HK-2 (cell line): ENCODE measurements at regions not wholly inside any gene's neighbourhood (a gene's known extent, or its start where the extent isn't known, plus 50 kb on each side); places are given as distances from the start of the nearest gene placed in this dataset.

Experiments
- DNase-seq: peaks from one replicate; pipeline ENCODE4 v3.0.0-alpha.2; 2018; ENCODE audit not compliant: unreplicated experiment

- DNase-seq: no peak
Observed at GRCh38 chr16:66265556-66266141, 100.8 kb upstream of the CDH5 start.

DNA sequence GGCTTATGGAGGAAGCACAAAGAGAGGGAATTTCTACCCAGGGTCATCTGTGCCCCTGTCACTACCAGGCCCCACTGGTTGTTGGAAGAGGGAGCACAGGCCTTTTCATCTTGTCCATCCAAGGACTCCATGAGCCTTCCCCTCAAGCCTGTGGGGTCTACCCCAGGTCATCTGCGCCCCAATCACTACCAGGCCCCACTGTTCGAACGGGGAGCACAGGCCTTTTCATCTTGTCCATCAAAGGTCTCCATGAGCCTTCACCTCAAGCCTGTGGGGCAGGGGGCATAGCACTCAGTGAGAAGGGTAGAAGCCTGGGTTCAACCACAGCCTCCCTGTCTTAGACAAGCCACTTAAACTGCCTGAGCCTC is 101.5 kb upstream of the CDH5 start:
- no peak for DNase-seq

- no peak for DNase-seq
Observed at GRCh38 chr16:66264311-66265047, 102.0 kb upstream of the CDH5 start.

DNA sequence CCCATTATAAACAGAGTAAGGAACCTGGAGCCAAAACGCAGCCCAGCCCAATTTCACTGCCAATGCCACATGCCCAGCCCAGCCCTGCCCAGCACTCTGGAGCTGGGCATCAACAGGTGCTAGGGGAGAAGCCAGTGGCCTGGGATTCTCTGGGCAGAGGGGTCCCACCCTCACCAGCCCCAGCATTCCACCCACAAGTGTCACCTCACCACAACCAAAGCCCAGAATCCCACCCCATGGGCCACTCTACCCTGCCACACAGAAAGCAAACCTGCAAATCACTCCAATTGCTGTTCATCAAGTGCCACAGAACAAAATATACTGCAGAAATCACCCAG is 102.5 kb upstream of the CDH5 start:
- DNase-seq: no peak

DNA sequence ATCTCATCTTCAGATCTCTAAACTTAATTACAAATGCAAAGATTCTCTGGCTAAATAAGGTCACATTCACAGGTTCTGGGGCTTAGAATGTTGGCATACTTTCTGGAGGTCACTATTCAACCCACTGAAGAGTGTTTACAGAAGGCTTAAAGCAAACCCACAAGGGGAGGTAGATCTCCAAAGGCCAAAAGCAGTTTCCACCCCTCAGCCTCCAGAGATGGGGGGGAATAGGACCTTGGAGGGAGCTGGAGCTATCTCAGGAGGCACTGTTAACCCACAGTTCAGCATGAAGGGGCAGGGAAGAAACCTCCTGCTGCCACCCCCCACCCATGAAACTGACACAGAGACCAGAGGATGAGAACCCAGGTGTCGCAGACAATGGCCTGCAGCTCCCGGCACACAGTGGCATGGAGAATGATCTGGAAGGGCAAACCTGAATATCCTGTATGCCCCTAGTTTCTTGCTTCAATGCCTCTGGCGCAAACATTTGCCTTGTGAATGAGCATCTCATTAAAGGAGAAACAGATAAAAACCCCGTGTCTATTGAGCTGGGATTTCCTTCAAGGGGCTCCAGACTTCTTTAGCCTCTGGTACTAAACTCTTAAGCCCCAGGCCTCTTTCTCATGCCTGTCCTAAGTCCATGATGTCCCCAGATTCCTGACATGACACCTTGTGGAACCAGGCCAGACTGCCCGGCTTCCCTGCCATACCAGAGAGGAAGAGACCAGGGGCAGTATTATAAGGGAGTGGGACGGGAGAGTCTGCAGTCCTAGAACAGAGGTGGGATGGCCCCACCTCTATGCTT is 103.1 kb upstream of the CDH5 start:
- no peak for DNase-seq

- no peak for DNase-seq
Observed at GRCh38 chr16:66262253-66263167, 104.0 kb upstream of the CDH5 start.

- no peak for DNase-seq
Observed at GRCh38 chr16:66261826-66262225, 104.7 kb upstream of the CDH5 start.

- DNase-seq: no peak
Observed at GRCh38 chr16:66260522-66261254, 105.8 kb upstream of the CDH5 start.

- DNase-seq: no peak
Observed at GRCh38 chr16:66258916-66259845, 107.3 kb upstream of the CDH5 start.

GRCh38 chr16:66256919-66257318 is 109.6 kb upstream of the CDH5 start:
- DNase-seq: no peak

GRCh38 chr16:66255647-66256046 is 110.8 kb upstream of the CDH5 start:
- no peak for DNase-seq

DNA sequence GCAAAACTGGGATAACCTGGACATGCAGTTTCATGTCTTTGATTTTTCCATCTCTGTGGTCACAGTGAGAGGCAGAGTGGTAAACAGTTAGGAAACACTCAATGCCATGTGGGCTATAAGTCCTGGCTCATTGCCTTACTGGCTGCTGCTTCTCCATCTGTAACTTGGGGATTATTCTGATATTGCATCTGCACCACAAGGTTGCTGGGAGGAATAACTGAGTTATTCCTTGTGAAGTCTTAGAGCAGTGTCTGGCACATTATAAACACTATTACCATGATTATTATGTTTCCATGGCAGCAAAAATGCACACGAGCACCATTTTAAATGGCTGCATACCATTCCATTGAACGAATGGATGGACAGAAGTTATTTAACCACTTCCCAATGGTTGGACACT is 111.7 kb upstream of the CDH5 start:
- DNase-seq: no peak

- DNase-seq: no peak
Observed at GRCh38 chr16:66254106-66254505, 112.4 kb upstream of the CDH5 start.

DNA sequence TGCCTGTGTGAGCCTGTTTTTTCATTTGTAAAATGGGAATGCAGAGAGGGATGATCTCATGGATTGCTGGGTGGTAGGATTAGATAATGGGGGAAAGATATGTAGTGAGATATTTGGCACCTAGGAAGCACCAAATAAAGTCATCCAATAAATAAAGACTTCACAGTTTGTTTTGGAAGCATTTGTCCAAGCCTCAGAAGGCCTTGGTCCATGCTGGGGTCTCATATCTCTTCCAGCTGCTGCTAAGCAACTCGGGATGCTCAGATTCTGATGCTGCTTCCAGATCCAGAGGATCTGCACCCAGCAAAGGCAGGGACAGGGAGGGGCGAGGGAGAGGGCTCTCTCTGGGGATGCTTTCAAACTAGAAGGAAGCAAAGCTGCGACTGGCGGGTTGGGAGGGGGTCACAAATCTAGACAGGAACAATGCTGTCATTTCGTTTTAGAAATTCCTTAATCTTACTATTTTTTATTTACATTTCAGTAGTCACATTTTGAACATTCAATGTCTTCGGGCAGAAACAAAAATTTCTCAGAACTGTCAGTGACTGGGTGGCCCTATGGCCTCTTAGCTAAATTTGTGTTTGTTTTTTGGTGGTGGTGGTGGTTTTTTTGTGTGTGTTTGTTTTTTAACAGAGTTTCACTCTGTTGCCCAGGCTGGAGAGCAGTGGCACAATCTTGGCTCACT is 114.9 kb upstream of the CDH5 start:
- no peak for DNase-seq

GRCh38 chr16:66250686-66251431 is 115.6 kb upstream of the CDH5 start:
- no peak for DNase-seq

DNA sequence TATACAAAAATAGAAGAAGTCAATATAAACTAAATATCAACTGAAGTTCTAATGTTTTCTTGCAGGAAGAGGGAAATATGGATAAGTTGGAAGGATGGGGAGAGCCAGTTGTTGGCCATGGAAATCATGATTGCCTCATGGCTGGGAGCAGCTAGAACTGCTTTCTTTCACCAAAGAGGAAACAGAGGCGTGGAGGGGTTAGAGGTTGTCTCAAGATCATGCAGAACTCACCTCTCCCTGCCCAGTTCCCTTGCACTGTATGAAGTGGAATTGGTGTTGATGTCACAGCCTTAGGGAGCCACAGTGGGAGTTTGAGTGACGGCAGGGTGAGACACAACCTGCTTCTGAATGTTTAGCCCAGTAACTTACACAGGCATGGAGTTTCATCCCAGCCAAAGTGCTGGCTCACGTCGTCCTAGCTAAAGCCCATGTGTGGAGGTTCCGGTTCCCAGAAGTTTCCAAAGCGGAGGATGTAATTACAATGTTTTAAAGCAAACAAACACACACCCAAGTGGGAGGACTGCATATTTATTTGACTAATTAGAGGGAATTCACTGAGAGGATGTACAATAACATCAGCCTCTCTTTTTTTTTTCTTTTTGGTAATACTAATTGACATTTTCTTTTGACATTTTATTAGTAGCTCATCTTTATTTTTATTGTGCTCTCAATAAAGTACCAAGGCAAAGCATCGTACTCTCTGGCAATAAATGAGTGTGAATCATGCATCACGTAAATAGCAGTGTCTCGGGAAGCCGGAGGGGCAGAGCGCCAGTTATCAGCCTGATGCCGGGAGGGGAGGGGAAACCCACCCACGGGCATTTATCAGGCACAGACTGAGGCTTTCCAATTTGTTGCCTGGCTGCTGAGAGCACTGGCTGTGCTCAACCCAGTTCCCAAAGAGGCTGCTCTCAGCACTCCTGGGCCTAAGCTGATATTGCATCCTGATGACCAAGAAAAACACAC is 118.7 kb upstream of the CDH5 start:
- DNase-seq: no peak

DNA sequence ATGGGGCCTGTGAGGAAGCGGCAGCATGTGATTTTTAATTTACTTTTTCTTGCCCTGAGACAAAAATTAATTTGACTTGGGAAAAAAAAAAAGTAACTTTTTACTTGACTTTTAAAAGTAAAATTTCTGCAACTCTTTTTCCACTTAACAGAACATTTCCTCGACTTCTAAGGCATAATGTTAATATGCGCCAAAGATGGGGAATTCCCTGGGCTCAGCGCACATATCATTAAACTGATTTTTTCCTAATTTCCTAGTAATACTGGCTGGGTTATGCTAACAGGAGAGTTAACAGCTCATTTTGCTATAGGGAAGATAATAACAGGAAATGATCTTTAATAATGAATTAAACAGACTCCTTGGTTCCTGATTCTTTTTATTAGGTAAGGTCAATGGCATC is 120.6 kb upstream of the CDH5 start:
- DNase-seq: no peak

- no peak for DNase-seq
Observed at GRCh38 chr16:66245072-66245471, 121.4 kb upstream of the CDH5 start.
